Activated CD4-positive, alpha-beta T cell treated with anti-CD3 and anti-CD28 coated beads, Interleukin-2, amount 50 U/mL, for 4 hours (primary cell): ENCODE measurements at regions not wholly inside any gene's neighbourhood (a gene's known extent, or its start where the extent isn't known, plus 50 kb on each side); places are given as distances from the start of the nearest gene placed in this dataset.

Source experiments
- DNase-seq, 2 experiments: peaks; one replicate each; pipeline ENCODE4 v3.0.0-alpha.2; 2020

DNA sequence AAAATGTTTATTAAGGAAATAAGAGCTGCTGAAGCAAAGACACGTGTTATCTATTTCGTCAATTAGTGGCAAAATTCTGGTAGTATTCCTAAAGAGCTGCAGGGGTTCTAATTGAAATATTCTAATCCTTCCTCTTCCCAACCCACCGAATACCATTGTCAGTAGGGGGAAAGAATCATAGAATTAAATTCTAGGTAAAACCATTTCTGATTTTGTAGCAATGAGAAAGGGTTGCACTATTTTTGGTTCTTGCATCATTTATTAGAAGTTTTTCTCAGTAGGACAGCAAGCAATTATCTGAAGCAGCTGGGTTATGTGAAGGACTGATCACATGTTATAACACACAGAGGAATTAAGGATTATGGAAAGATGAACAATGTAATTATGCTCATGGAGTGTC lies 80.3 kb upstream of the SEMA6A start:
- no peak for DNase-seq

DNA sequence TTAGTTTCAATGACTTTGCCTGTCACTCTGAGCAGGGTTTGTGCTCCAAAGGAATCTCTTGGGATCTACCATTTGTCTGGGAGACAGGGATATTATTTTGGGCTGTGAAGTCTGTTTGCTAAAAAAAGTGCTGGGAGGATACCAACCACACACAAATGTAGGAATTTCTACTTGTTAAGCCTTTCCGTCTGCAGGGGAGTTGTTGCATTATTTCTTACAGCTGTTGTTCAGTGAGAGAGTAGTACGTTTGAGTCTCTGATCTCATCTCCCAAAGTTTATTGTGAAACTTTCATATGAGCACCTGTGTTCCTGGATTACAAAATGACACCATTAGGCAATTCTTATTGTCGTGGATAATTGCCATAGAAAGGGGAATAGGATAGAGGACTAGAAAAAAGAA lies 78.3 kb upstream of the SEMA6A start:
- DNase-seq, result no peak

DNA sequence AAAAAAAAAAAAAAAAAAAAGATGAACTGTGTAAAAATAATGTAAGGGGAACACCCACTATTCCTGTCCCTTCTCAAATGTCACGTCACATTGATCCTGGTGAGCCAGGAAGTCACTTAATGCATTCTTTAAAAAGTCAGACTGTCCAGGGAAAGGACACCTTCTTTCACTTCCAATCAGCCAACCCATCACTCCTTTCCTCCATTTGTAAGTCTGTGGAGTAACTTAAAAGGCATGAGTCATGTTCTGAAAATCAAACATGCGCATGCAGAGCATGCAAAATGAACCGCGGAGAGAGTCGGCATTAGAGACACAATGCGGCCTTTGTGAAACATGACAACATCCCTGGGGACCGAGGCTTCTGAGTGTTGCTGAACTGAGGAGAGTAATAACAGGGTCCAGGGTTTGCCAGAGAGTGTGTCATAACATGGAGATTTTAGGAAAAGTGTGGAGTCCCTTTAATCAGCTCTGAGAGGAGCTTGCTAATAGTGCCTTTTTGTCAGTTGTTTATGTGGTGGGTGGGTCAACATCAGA lies 77.6 kb upstream of the SEMA6A start:
- DNase-seq, result no peak

DNA sequence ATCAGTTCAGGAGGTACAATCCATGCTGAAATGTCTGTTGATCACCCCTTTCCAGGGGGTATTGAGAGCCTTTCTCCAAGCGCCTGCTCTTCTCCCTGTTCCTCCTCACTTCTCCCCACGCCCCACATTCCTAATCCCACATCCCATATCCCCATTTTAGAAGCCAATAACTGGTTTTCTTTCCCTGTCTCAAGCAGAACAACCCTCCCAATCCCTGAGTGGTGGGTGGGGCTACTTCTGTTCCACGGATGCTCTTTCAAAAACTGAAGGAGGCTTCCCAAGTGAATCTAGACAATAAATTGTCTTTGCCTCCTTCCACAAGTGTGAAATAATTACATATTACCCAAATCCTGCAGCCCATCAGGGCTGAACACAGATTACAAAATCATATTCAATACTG lies 77.0 kb upstream of the SEMA6A start:
- no peak for DNase-seq

DNA sequence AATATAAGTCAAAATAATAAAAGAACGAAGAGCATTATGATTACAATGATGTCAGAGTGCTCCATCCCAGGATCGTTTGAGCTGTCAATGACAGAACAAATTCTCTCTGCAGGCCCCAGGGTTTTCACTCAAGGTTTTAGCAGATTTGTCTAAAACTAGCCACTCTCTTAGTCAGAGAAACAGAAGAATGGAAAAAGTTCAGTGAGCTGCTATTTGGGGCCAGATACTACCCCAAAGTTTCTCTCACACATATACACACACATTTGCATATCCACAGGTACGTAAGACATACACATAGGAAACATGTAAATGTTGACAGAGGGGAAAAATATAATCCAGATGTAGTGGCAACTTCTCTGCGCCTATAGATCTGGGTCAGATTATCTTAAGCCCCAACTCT lies 76.3 kb upstream of the SEMA6A start:
- no peak for DNase-seq

DNA sequence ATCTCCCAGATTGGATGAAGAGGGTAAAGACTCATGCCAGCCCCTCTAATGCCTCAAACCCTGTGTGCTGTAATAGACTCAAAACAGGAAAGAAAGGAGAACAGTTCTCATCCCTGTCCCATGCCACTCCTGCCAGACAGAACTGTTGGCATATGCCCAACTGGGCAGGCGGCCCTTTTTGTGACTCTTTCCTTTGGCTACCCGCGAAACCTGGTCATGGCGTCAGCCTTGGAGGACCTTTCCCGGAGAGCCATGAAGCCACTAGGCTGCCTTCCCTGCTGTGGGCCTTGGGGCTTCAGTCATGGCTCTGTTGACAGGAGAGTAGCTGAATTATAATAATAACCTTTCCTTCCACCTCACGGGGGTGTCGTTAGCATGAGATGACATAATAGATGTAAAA lies 75.9 kb upstream of the SEMA6A start:
- no peak for DNase-seq

DNA sequence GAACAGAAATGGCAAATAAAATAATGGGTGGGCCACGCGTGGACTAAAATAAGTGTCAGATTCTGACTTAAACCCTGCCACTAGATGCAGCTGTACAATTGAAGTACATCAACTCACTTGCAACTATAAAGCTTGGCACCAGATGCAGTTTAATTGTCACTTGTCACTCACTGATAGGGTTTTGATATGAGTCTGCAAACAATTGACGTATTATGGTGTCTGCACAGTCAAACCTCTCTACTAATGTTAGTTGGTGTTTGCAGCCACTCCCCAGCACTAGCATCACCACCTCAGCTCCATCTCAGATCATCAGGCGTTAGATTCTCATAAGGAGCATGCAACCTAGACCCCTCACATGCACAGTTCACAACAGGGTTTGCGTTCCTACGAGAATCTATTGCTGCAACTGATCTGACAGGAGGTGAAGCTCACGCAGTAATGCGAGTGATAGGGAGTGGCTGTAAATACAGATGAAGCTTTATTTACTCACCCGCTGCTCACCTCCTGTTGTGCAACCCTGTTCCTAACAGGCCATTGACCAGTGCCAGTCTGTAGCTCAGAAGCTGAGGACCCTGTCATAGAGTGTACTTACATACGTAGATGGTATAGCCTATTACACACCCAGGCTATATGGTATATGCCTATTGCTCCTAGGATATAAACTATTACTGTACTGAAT lies 72.1 kb upstream of the SEMA6A start:
- no peak for DNase-seq

DNA sequence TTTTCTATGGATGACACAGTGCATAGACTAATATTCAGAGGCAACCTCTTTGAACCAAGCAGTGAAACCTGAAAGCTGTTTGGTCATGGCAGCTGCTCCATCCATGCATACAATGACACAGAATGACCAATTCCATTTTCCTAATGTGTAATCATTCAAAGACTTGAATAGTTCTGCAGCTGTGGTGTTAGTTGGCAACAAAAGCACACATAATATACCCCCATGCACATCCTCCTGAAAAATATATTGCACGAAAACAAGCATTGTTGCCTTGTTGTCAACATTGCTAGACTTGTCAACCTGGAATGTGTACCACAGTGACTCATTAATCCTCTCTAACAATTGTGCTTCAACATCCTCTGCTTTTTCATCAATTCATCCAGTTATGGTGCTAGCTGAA lies 71.0 kb upstream of the SEMA6A start:
- no peak for DNase-seq

DNA sequence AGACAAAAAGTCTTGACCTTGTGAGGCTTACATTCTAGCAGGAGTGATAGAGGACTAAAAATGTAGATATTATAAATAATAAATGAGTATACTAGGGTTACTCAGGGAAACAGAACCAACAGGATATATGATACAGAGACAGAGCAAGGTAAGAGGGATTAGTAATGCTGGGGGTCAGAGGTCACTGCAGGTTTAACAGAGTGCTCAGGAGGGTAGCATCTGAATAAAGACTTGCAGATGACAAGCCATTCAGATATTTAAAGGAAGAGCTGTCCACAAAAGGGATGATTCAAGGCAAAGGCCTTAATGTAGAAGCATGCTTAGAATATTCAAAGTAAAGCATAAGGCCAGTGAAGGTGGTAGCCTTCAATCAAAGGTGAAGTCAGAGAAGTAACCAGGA lies 65.6 kb upstream of the SEMA6A start:
- DNase-seq, result no peak

DNA sequence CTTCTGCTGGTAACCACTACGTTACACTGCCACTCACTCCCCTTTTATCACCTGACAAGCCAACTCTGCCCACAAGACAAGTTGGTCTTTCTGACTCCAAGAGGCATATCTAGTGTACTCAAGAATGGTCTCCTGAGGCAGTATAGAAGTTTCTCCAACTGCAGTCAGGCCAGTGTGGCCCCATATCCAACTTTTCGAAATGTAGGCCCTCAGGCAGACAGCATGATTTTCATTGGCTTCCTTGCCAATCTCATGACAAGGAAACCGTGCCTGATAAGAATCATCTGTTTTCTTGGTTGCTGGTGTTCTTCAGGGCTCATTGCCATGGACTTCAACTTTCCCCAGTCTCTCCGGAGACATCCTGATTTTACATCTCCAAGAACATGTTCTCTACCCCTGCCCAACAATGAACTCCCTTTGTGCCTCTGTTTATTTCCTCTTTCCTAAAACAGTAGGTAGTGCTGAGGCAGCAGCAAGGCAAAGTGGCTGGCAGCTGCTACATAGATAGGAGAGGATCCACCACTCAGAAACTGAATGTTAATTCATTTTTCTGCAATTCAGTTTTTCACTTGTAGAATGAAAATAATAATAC lies 62.6 kb upstream of the SEMA6A start:
- DNase-seq, result no peak

DNA sequence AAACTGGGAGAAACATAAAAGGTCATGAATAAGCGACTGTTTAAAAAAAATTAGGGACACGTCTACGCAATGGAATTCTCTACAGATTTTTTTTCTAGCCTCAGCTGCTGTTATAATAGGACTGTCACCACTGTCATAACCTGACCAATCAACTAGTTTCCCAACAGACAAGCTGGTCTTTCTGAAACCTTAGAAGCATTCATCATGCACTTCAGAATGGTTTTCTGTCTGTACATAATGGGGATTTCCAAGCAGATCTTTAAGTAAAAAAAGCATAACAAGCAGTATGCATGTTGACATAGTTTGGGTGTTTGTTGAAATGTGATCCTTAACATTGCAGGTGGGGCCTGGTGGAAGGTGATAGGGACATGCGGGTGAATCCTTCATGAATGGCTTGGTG lies 58.3 kb upstream of the SEMA6A start:
- no peak for DNase-seq

DNA sequence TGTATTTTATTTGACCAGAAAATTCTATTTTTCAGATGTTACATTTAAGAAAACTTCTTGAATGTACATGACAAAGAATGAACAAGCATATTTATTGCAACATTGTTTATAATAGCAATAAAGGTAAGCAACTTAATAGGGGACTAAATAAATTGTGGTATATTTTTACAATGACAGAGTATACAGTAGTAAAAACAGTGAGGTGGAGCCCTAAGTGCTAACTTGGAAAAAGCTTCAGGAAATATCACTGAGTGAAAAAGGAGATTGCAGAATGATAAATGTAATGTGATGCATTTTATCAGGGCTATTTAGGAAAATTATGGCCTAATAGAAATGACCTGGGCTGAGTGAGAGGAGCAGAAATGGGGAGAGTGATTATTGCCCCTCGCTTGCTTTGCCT lies 56.5 kb upstream of the SEMA6A start:
- no peak for DNase-seq

DNA sequence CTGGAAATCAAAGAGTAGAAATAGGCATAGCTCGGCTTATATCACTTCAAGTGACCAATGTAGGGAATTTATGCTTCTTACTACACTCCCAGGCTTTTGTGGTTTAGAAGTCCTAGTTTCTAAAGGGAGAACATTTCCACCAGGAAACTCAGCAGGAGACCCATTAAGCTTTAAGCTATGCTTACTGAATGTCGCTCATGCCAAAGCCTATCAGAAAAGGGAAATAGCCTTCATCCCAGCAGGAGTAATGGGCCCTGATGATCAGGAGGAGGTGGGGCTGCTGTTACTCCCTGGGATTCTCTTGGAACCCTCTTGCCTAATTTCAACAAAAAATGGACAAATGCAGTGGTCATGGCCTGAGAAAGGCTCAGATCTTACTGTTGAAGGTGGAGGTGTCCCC lies 54.5 kb upstream of the SEMA6A start:
- DNase-seq, result no peak

DNA sequence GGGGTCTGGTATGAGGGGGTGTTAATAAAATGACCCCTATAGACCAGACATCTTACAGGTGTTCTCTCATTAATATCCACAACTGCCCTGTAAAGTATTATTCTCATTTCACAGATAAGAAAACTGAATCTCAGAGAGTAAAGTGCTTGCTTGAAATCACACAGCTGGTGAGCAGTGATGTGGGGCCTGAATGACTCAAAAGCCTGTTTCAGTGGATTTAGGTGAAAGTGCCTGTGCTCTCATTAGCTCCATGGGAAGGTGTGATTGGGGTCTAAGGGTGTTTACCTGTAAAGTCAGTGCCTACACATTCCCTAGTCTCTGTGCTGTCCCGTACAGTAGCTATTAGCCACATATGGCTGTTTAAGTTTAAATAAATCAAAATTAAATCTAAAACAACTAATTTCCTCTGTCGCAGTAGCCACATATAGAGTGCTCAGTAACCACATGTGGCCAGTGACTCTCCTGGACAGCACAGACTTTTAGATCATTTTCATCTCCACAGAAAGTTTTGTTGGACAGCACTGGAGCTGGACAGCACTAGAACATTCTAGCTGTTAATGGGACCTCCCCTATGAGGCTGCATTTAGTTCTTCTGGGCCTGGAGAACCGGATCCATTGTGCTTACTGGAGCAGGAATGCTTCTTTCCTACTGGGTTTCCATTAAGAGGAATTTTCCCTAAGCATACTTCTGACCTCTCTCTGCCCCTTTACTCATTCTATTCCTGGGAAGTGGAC lies 52.5 kb upstream of the SEMA6A start:
- DNase-seq, result no peak

DNA sequence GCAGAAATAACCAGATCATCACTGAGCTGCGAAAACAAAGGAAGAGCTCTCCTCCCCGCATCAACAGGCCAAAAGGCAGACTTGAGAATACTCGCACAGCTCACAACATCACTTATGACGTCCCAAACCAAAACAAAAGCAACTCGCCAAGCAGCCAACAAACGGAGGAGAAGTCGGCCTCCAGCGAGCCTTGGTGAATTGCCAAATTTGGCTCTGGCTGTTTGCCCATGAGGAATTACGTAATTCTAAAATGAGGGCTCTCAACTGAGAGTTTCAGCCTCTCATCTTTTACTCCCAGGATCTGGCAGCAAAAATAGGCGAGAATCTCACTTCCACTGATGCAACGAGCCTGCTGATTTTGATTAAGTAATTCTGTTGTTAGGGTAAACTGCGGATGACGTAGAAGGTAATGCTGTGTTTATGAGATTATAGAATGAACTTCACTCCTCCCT lies 51.7 kb upstream of the SEMA6A start:
- no peak for DNase-seq
